H1 (cell line): ENCODE measurements at regions not wholly inside any gene's neighbourhood (a gene's known extent, or its start where the extent isn't known, plus 50 kb on each side); places are given as distances from the start of the nearest gene placed in this dataset.

Experiments
- CTCF ChIA-PET: fragments of 300-600 bp; sonication (Branson Sonifier 250); formaldehyde crosslinking; loops from one replicate; lab custom pipeline; 2021; ENCODE audit not compliant: partially characterized antibody; lab: Charles Lee
- POLR2A ChIA-PET: fragments of 300-600 bp; sonication (Branson Sonifier 250); formaldehyde crosslinking; loops from one replicate; lab custom pipeline; 2021; ENCODE audit warnings: inconsistent platforms; ENCODE audit not compliant: partially characterized antibody; lab: Charles Lee
- DNase-seq, 2 experiments: peaks; one replicate each; pipeline versions ENCODE4 v3.0.0 to v3.0.0-alpha.2; 2010 to 2022; ENCODE audit warnings: low spot score in 2 of 2, low read depth in 1 of 2, mixed read lengths in 1 of 2
- FAIRE-seq: peaks from 2 replicates; lab custom pipeline; 2011; peaks lifted over from hg19 to GRCh38; lab: Jason Lieb, UNC
- H2AFZ ChIP-seq: 2 replicates; pipeline ENCODE4 v1.8.1; 2012; ENCODE audit warnings: low read length, inconsistent platforms
- H2AK5ac ChIP-seq: 2 replicates; pipeline ENCODE4 v1.6.1; 2013; ENCODE audit warnings: low read depth, low read length
- H2BK120ac ChIP-seq: replicated peaks from 2 replicates; pipeline ENCODE3; 2013; ENCODE audit warnings: low read depth, low read length, inconsistent platforms
- H2BK12ac ChIP-seq: 2 replicates; pipeline ENCODE4 v1.6.1; 2013; ENCODE audit warnings: low read depth, low read length
- H2BK15ac ChIP-seq: 2 replicates; pipeline ENCODE4 v1.6.1; 2013; ENCODE audit warnings: low read length
- H2BK20ac ChIP-seq: 2 replicates; pipeline ENCODE4 v1.6.1; 2013; ENCODE audit warnings: low read length
- H2BK5ac ChIP-seq: 2 replicates; pipeline ENCODE4 v1.6.1; 2013; ENCODE audit warnings: low read depth, low read length
- H3K14ac ChIP-seq: 2 replicates; pipeline ENCODE4 v1.6.1; 2013; ENCODE audit warnings: inconsistent platforms; ENCODE audit not compliant: insufficient read length
- H3K18ac ChIP-seq: 2 replicates; pipeline ENCODE4 v1.6.1; 2013; ENCODE audit warnings: low read length; ENCODE audit errors: extremely low read depth
- H3K23ac ChIP-seq: 2 replicates; pipeline ENCODE4 v1.6.1; 2013; ENCODE audit warnings: inconsistent platforms; ENCODE audit not compliant: insufficient read length
- H3K23me2 ChIP-seq: 2 replicates; pipeline ENCODE4 v1.6.1; 2013; ENCODE audit warnings: low read depth, low read length
- H3K27ac ChIP-seq: 2 replicates; pipeline ENCODE4 v1.6.1; 2011; ENCODE audit warnings: low read depth, low read length, inconsistent platforms
- H3K27me3 ChIP-seq, 4 experiments: replicated peaks in 1 of 4; 1 replicate in 1 of 4; 2 replicates in 3 of 4; pipeline versions ENCODE4 v1.6.1 to v1.8.1; 2011 to 2013; ENCODE audit warnings: low read length in 3 of 4, mild to moderate bottlenecking in 3 of 4, inconsistent platforms in 2 of 4, mixed read lengths in 2 of 4, moderate library complexity in 1 of 4; ENCODE audit not compliant: control insufficient read depth in 3 of 4, insufficient read depth in 3 of 4; ENCODE audit errors: extremely low read depth in 1 of 4
- H3K36me3 ChIP-seq, 4 experiments: 2 replicates each; pipeline versions ENCODE4 v1.6.1 to v1.8.1; 2011 to 2013; ENCODE audit warnings: mild to moderate bottlenecking in 4 of 4, low read length in 3 of 4, moderate library complexity in 2 of 4, control low read depth in 1 of 4, inconsistent platforms in 1 of 4; ENCODE audit not compliant: insufficient read depth in 4 of 4, control insufficient read depth in 2 of 4
- H3K4ac ChIP-seq: replicated peaks from 2 replicates; pipeline ENCODE3; 2013; ENCODE audit warnings: low read length, low read depth, mixed read lengths, inconsistent platforms; ENCODE audit not compliant: insufficient read length
- H3K4me1 ChIP-seq, 4 experiments: replicated peaks in 1 of 4; 1 replicate in 1 of 4; 2 replicates in 3 of 4; pipeline versions ENCODE4 v1.6.1 to v1.8.1; 2011 to 2013; ENCODE audit warnings: low read length in 3 of 4, inconsistent platforms in 2 of 4, mixed read lengths in 1 of 4; ENCODE audit not compliant: insufficient read depth in 4 of 4, control insufficient read depth in 3 of 4
- H3K4me2 ChIP-seq, 2 experiments: 2 replicates each; pipeline versions ENCODE4 v1.6.1 to v1.8.1; 2011 to 2013; ENCODE audit warnings: low read depth in 2 of 2, low read length in 2 of 2, control low read depth in 1 of 2, inconsistent platforms in 1 of 2, mild to moderate bottlenecking in 1 of 2; ENCODE audit not compliant: insufficient read depth in 1 of 2
- H3K4me3 ChIP-seq, 4 experiments: fragments of 200-600, 300-600 bp in 1 of 4; sonication (generic), shearing (Covaris generic), sonication (Bioruptor Twin) in 1 of 4; 2 replicates each; pipeline versions ENCODE4 v1.5.1 to v1.8.1; 2011 to 2016; ENCODE audit warnings: low read length in 4 of 4, low read depth in 3 of 4, control low read depth in 2 of 4, inconsistent platforms in 2 of 4, mild to moderate bottlenecking in 2 of 4, mixed read lengths in 1 of 4, moderate library complexity in 1 of 4; ENCODE audit not compliant: insufficient read depth in 2 of 4; ENCODE audit errors: extremely low read depth in 1 of 4
- H3K56ac ChIP-seq: replicated peaks from 2 replicates; pipeline ENCODE3; 2013; ENCODE audit warnings: low read depth, mild to moderate bottlenecking, mixed read lengths, low read length, inconsistent platforms; ENCODE audit not compliant: insufficient read length
- H3K79me1 ChIP-seq: 2 replicates; pipeline ENCODE4 v1.6.1; 2013; ENCODE audit warnings: low read depth, low read length, control low read depth
- H3K79me2 ChIP-seq, 2 experiments: 2 replicates each; pipeline versions ENCODE4 v1.6.1 to v1.8.1; 2012 to 2013; ENCODE audit warnings: low read length in 2 of 2, mild to moderate bottlenecking in 2 of 2, inconsistent platforms in 1 of 2; ENCODE audit not compliant: insufficient read depth in 2 of 2, control insufficient read depth in 1 of 2
- H3K9ac ChIP-seq, 4 experiments: replicated peaks in 1 of 4; 1 replicate in 1 of 4; 2 replicates in 3 of 4; pipeline versions ENCODE4 v1.6.1 to v1.8.1; 2011 to 2013; ENCODE audit warnings: low read depth in 3 of 4, low read length in 3 of 4, control low read depth in 2 of 4, mild to moderate bottlenecking in 2 of 4, moderate library complexity in 2 of 4, inconsistent platforms in 1 of 4; ENCODE audit errors: extremely low read depth in 1 of 4
- H3K9me3 ChIP-seq, 2 experiments: 2 replicates each; pipeline versions ENCODE4 v1.6.1 to v1.8.1; 2012 to 2013; ENCODE audit warnings: mild to moderate bottlenecking in 2 of 2, moderate library complexity in 2 of 2, control low read depth in 1 of 2, inconsistent platforms in 1 of 2, low read depth in 1 of 2, low read length in 1 of 2, mixed read lengths in 1 of 2; ENCODE audit not compliant: insufficient read depth in 2 of 2
- H4K20me1 ChIP-seq, 2 experiments: replicated peaks in 1 of 2; 2 replicates each; pipeline versions ENCODE3 to v1.8.1; 2011 to 2013; ENCODE audit warnings: inconsistent platforms in 2 of 2, low read length in 2 of 2, mild to moderate bottlenecking in 1 of 2; ENCODE audit not compliant: insufficient read depth in 2 of 2, control insufficient read depth in 1 of 2
- H4K5ac ChIP-seq: 2 replicates; pipeline ENCODE4 v1.6.1; 2013; ENCODE audit warnings: low read length, low read depth, mixed read lengths, inconsistent platforms; ENCODE audit not compliant: insufficient read length
- H4K8ac ChIP-seq: 2 replicates; pipeline ENCODE4 v1.8.0; 2013; ENCODE audit warnings: mild to moderate bottlenecking, moderate library complexity, low read length, inconsistent platforms; ENCODE audit not compliant: insufficient read depth; ENCODE audit errors: extremely low read depth
- H4K91ac ChIP-seq: replicated peaks from 2 replicates; pipeline ENCODE3; 2013; ENCODE audit warnings: low read length, mixed read lengths, inconsistent platforms; ENCODE audit not compliant: insufficient read length
- RNF2 ChIP-seq: fragments of 200-900, 300-1000 bp; sonication (generic); IDR thresholded peaks from 2 replicates; pipeline ENCODE4 v1.7.1; 2016; ENCODE audit warnings: borderline replicate concordance, low read depth, mild to moderate bottlenecking, antibody characterized with exemption, low read length; ENCODE audit not compliant: poor library complexity, severe bottlenecking; ENCODE audit errors: missing control alignments
- WGBS, 2 experiments: shearing (Covaris generic) in 1 of 2; methylation state at CpG; one replicate each; pipeline versions ENCODE4 v1.1.6 to v1.1.7; 2013 to 2015; ENCODE audit warnings: low lambda C conversion rate in 2 of 2, mixed read lengths in 2 of 2, inconsistent platforms in 1 of 2, low coverage in 1 of 2, missing lambda C conversion rate in 1 of 2; ENCODE audit not compliant: insufficient replicate concordance in 2 of 2, insufficient coverage in 1 of 2, insufficient read length in 1 of 2; ENCODE audit errors: extremely low coverage in 1 of 2, missing lambda C conversion rate in 1 of 2; 5-methylcytosine and 5-hydroxymethylcytosine counted together

DNA sequence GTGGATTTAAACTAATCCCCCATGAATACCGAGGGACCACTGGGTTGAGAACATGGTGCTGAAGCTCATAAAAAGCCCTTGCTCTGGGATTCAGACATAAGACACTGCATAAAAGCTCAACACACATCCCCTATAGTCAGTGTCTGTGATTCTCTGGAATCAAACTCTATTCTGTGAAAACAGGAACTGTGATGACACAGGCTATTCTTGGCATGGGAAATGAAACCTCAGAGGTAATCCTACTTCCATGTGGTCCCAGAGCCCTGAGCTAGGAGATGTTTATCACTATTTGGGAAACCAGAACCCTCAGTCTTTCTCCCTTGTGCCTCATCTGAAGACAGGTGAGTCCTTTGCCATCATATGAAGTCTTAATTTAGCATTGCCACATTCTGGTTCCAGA is 135.4 kb upstream of the PRSS3 start:
- Histone ChIP-seq H3K23ac (no peak overlapping the region), H3K79me2 (no peaks in the 10 kb centered on the region), H3K14ac (no peak overlapping the region), H3K4me1 (no peaks in the 10 kb centered on the region), H2BK15ac (no peak overlapping the region), H4K20me1 (no peaks in the 10 kb centered on the region), H3K23me2 (no peaks in the 10 kb centered on the region), H3K27ac (no peak overlapping the region), H3K9ac (no peak overlapping the region), H3K27me3 (no peaks in the 10 kb centered on the region), H2AFZ (no peak overlapping the region), H2AK5ac (no peak overlapping the region), H3K79me1 (no peaks in the 10 kb centered on the region), H3K4me2 (no peak overlapping the region), H3K18ac (no peak overlapping the region), H2BK120ac (no peak overlapping the region), H3K56ac (no peak overlapping the region), H4K91ac (no peak overlapping the region), H4K8ac (no peak overlapping the region), H3K4ac (no peak overlapping the region), H2BK5ac (no peak overlapping the region), H4K5ac (no peak overlapping the region), H3K9me3 (no peaks in the 10 kb centered on the region), H3K36me3 (no peaks in the 10 kb centered on the region), H2BK20ac (no peak overlapping the region), H2BK12ac (no peak overlapping the region), H3K4me3 (no peak overlapping the region)
- CTCF ChIA-PET = no interaction called here
- WGBS, 2 experiments = 100% methylated on average over 1 of the region's 1 CpG; no CpG with 5 or more reads in 1 of the 2 experiments
- DNase-seq (no peak), FAIRE-seq (no peak)
- POLR2A ChIA-PET = no interaction called here
- no peak for TF ChIP-seq RNF2
